Left ventricle myocardium superior (tissue), 1 donor: ENCODE measurements at regions not wholly inside any gene's neighbourhood (a gene's known extent, or its start where the extent isn't known, plus 50 kb on each side); places are given as distances from the start of the nearest gene placed in this dataset.

Source experiments
- ATAC-seq: fragments of 200-7000 bp; cut with Tn5 transposase; one replicate; pipeline ENCODE4 v1.9.1; 2020; ENCODE audit warnings: mild to moderate bottlenecking, moderate library complexity
- DNase-seq: peaks from one replicate; pipeline ENCODE4 v3.0.0-alpha.2; 2020
- intact Hi-C: fragments of 100-400 bp; cut with micrococcal nuclease; formaldehyde crosslinking; loops from one replicate; pipeline ENCODE4 v1.11.0; 2022
- donor health status: DM: no; HTN: yes; CAD: no; lungs with severe emphysema.

DNA sequence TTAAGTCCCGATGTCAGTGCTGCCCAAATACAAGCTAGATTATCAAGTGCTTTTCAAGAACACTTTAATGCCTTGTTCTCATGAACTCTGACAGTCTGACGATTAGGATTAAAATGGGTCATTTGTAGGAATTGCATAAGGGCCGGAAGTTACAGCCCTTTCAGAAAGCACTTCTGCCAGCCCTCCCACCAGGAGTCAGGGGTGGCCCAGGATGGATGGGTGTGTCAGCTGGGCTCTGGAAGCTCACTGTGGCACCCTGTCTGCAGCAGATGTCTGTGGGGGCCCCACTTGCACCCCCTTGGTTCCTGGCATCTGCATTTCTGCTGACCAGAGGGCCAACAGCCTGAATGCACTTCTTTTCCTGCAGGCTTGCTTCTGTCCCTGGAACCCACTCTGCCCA lies 712.7 kb downstream of the UQCRFS1 start:
- intact Hi-C loops: no loop called here
- ATAC-seq (no peak), DNase-seq (no peak)

DNA sequence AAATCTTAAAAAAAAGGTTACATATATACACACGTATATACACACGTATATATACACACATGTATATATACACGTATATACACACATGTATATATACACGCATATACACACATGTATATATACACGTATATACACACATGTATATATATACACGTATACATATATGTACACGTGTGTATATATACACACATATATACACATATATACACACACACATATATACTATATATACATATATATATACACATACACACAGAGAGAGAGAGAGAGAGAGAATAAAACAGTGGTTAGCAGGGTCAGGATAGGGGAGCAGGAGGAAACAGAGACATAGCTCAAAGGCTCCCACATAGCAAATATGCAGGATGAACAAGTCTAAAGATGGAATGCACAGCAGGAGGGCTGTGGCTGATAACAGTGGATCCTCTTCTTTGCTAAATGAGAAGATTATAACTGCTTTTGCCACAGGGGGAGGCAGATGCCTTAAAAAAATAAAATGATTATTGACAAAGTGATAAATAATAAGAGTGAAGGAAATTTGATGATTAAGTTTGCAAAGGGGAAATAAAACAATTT lies 714.5 kb downstream of the UQCRFS1 start:
- ATAC-seq (no peak), DNase-seq (no peak)
- intact Hi-C loops: no loop called here

DNA sequence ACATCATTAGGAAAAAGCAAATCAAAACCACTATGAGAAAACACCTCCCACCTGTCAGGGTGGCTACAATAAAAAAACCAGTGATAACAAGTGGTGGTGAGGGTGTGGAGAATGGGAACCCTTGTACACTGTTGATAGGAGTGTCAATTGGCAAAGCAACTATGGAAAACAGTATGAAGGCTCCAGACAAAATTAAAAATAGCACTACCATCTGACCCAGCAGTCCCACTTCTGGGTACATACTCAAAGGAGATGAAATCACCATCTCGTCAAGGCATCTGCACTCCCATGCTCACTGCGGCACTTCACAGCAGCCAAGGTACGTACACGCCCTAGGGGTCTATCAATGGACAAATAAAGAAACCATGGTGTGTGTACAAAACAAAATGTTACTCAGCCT lies 715.1 kb downstream of the UQCRFS1 start:
- peak; percentile 99 for ATAC-seq
- intact Hi-C loops: no loop called here
- DNase-seq: no peak

DNA sequence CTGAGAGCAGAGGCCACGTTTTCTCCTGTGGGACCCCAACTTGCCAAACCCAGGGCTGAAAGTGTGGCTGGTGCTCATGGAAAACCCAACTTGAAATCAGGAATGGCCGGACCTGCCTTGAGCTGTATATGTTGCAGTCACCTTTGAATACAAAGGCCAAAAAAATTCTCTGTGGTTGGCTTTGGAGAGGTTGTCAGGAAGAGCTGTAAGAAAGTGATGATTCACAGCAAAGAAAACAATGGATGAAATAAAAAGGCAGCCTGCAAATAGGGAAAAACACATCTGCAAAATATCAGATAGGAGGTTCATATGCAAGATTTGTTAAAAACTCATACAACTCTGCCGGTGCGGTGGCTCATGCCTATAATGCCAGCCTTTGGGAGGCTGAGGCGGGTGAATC lies 715.8 kb downstream of the UQCRFS1 start:
- intact Hi-C loops: no loop called here
- ATAC-seq (no peak), DNase-seq (no peak)

DNA sequence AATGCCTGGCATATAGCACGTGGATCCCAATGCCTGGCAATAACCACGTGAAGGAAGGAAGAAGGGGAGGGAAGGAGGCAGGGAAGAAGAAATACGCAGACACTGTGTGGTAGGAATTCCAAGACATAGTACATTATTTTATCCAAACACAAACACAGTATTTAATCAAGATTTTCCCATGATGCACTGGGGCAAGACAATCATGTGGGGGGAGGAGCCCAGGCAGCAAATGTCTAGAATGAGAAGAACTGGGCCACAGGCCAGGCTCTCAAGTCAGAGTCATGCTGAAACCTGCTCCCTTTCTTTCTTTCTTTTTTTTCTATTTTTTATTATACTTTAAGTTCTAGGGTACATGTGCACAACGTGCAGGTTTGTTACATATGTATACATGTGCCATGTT lies 717.9 kb downstream of the UQCRFS1 start:
- DNase-seq (no peak), ATAC-seq (no peak)
- intact Hi-C loops: no loop called here

DNA sequence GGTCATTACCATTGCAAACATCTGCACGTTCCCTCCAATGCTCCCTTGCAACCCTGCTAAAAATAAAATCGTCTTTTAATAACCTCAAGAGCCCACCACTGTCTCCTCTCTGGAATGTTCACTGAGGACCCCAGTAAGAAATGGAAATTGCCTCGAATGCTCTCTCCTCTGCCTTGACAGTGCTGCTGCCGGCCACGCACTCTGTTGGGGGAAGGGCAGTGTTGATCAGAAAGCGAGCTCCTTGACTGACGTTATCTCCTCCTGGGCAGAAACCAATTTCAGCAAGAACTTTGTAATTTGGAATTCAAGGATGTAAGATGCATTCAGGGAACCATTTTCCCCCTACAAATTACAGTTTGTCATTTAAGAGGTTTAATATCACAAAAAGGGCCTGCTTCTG lies 718.5 kb downstream of the UQCRFS1 start:
- ATAC-seq: no peak
- no peak for DNase-seq
- intact Hi-C loops: no loop called here

DNA sequence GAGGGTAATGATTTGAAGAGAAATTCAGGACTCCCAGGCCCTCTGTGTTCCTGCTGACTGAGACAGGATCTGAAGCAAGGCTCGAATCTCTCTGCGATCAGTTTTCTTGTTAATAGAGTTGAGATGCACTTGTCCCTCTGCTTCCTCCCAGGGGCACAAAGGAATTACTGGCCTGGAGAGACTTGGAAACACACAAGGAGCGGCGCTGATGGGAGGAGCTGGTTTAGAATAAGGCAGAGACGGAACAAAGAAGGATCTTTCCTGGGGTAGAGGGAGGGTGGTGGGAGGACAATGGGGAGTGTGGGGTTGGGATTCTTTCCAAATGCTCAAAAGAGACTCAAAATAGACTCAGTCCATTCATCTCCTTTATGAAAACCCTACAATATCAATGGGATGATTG lies 719.1 kb downstream of the UQCRFS1 start:
- intact Hi-C loops: no loop called here
- ATAC-seq: no peak
- no peak for DNase-seq

DNA sequence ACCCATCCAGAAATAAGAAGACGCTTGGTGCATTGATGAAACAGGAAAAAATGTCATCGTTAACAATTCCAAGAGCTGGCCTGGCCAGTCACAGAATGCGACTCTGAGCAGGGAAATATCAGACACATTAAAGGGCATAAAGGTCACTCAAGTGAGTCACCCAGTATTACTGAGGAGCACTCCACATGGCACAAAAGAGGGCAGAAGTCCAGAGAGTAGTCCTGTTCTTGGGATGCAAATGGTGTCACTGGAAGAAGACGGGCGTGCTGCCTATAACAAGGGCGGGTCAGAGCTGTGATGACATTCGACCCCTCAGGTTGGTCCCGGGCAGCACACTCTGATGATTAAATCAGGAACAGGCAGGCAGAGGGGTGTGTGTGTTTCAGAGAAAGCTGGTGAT lies 720.3 kb downstream of the UQCRFS1 start:
- intact Hi-C loops: no loop called here
- no peak for DNase-seq
- ATAC-seq: peak; percentile 71

DNA sequence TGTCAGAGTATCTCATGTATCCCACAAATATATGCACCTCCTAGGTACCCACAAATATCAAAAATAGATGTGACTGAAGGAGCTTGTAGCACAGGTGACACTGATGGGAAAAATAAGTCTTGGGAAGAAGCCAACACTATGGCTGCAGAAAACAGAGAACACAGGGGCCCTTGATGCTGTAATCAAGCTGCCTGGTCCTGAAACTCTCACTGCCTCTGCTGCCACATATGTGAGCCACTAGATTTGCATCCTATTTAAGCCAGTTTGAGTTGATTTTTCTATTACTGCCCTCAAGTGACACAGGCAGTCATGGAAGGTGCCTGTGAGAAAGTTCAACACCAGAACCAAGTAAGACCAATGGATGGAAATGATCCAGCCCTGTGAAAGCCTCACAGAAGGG lies 720.8 kb downstream of the UQCRFS1 start:
- intact Hi-C loops: no loop called here
- DNase-seq: no peak

DNA sequence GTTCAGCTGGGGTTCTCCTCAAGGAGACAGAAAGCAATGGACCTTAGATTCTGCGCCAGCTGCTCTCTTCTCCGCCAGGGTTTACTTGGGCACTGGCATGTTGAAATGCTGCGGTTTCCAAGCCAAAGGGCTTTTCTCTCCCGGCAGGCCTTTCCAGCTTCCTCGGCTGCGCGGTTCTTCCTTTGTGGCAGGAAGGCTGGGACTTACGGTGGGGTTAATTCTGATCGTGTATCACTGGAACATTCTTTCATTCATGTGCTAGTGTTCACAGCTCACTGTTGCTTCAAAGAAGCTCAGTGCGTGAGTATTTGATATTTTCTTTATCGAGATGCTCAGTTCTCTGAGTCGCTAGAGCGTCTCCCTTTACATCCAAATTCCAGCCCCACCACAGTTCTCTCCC lies 723.2 kb downstream of the UQCRFS1 start:
- intact Hi-C loops: no loop called here
- ATAC-seq (no peak), DNase-seq (no peak)

More for the DNA sequence above, 720.8 kb downstream of the UQCRFS1 start:
- ATAC-seq: no peak

DNA sequence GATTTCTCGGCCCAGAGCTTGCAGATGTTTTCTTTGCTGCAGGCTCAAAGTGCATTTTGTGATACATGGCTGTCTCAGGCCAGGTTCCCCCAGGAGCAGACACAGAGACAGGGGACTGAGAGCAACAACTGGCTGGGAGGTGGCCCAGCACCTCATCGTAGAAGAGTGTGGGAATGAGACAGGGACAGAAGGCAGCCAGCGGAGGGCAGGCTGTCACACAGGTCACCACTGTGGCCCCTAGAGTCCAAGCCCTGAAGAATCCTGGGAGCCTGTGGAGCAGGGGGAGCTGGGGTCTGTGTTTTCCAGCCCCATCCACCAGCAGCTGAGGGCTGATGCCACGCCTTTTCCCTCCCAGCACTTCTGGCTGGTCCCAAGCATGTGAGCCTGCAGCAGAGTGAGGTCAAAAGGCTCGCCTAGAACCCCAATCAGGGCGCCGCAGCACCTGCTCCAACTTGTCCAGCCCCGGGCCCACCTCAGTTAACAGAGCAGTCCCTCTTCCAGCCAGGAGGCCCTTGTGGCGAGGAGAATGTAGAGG lies 723.8 kb downstream of the UQCRFS1 start:
- no peak for DNase-seq
- intact Hi-C loops: no loop called here
- ATAC-seq: no peak

DNA sequence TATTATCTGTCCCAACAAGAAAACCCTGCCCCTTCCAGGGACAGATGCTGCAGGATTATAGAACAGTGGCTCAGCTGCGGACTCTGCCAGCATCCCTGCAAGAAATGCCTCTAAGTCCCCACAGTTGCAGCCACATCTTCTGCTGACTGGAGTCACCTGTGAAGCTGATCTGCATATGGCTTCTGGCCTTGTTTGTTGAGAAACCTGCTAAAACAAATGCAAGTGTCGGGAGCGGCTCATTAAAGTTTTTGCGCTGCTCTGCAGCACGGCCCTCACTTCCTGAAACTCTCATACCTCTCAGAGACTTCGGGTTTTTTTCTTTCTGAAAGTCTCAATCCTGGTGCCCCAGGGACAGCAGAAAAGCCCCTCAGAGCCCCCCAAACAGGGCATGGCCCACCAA lies 725.0 kb downstream of the UQCRFS1 start:
- intact Hi-C loops: no loop called here
- no peak for ATAC-seq

DNA sequence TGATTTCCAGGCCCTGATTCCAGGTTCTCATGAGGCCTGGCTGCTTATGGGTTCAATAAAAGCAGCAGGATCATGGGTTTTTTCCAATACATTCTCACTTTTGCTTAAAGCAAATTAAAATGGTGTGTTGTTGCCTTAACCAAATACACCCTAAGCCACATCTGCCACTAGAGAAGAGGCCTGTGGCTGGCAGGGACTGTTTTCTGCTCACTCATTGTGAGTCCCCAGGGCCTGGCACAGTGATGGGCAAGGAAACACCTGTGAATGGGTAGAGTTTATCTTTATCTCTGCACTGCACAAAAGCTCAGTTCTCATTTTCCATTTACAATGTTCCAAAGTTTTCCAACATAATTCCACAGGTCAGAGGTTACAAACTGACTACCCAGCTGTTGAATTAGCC lies 726.0 kb downstream of the UQCRFS1 start:
- intact Hi-C loops: no loop called here
- DNase-seq: no peak

More for the DNA sequence above, 725.0 kb downstream of the UQCRFS1 start:
- no peak for DNase-seq

DNA sequence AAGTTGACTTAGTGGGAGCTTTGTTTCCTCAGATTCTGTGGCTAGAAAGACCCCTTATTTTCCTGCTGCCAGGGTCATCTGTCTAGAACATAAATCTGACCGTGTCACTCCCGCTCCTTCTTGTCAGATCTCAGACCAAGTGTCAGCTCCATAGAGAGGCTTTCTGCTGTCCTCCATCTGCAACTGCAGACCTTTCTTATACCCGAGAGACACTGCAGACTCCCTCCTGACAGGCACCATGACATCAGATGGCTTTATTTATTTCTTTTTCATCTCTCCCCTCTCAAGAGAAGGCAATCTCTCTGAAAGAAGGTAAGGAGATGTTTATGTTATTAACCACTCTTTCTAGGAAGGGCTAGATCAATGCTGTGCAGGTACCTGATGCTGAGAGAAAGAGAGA lies 726.5 kb downstream of the UQCRFS1 start:
- ATAC-seq: no peak
- intact Hi-C loops: no loop called here
- DNase-seq: no peak

More for the DNA sequence above, 726.0 kb downstream of the UQCRFS1 start:
- ATAC-seq: no peak

DNA sequence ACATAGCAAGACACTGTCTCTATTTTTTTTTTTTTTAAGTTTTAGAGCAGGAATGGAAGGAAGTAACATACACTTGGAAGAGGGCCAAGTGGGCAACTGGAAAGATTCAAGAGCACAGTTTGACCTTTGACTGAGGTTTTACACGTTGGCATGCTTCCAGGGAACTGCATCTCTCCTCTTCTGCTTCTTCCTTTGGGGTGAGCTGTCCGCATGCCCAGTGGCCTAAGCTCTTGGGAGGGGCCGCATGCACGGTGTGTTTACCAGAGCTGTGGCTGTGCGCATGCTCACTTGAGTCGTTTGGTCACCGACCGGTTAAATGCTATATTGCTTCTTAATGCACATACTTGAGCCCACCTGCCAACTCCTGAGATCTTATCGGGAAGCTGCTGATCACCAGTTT lies 727.7 kb downstream of the UQCRFS1 start:
- intact Hi-C loops: no loop called here
- DNase-seq (no peak), ATAC-seq (no peak)

DNA sequence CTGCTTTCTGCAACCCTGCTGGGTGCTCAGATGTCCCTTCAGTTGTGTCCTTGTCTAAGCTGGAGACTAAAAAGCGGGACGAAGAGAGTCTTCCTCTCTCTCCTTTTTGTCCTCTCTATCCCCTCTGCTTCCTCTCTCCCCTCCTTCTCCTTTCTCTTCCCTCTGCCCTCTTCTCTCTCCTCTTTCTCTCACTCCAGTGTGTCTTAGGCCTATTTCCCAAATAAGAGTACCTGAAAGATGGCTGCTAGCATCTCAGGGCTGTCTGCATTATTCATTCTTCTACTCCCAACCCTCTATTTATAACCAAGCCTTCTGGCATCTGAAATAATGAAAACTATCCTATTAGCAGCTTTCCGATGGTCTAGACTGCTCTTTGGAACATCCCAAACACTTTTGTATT lies 729.8 kb downstream of the UQCRFS1 start:
- intact Hi-C loops: no loop called here
- DNase-seq (no peak), ATAC-seq (no peak)

DNA sequence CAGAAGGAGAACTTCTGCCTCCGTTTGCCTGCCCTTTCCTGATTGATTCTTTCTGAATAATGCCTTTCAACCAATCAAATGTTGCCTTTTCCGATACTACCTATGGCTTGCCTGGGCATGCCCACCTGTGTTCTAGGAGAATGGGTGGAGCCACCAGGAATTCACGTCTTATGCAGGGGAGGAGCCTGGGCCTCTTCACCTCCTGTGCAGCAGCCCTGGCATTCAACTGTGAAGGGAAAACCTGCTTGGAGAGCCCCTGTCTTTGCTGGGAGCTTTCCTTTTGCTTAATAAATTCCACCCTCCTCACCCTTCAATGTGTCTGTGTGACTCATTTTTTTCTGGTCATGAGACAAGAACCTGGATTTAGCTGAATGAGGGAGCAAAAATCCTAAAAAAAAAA lies 730.7 kb downstream of the UQCRFS1 start:
- ATAC-seq: no peak
- DNase-seq: no peak
- intact Hi-C loops: no loop called here

DNA sequence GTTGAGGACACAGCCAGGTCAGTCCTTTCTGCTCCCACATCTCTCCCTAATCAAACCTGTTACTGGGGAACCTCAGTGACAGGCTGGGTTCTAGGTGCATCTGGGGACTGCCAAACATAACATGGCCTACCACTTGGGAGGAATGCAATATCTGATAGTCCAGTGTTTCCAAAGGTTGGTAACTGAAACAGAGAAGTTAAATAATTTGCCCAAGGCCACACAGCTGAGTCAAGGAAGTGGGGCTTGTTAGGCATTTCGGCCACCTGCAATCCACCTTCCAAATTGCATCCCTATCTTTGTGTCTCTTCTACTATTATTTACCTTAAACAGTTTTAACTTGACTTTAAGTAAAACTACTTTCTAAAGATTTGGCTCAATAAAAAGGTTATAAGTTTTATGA lies 731.3 kb downstream of the UQCRFS1 start:
- intact Hi-C loops: no loop called here
- no peak for ATAC-seq

DNA sequence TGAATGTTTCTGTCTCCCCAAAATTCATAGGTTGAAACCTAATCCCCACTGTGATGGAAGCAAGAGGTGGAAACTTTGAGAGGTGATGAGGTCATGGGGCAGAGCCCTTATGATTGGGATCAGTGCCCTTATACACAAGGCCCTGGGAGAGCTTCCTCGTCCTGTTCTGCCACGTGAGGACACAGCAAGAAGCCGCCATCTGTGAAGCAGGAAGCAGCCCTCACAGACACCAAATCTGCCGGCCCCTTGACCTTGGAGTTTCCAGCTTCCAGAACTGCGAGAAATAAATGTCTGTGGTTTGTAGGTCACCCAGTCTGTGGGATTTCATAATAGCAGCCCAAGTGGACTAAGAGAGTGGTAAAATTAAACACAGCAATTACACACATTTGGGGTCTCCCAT lies 737.4 kb downstream of the UQCRFS1 start:
- ATAC-seq (no peak), DNase-seq (no peak)
- intact Hi-C loops: no loop called here

More for the DNA sequence above, 731.3 kb downstream of the UQCRFS1 start:
- DNase-seq: no peak

DNA sequence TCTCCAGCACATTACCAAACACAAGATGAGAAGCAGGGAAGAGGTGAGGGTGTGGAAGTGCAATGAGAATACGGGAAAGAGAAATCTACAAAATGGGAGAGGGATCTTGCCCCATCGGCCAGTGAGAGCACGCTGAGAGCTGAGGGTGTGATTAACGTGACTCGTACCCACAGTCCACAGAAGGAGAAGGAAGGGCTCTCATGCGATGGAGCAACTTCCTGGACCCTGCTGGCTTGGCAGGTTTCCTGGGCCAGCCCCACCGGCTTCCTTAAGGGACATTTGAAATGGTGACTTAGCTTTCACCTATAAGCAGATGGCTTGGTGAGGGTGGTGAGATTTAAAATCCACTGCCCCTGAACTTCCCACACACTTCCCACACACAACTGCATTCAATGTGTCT lies 740.1 kb downstream of the UQCRFS1 start:
- ATAC-seq: peak; percentile 56
- intact Hi-C loops: no loop called here
- peak; percentile 53 for DNase-seq

DNA sequence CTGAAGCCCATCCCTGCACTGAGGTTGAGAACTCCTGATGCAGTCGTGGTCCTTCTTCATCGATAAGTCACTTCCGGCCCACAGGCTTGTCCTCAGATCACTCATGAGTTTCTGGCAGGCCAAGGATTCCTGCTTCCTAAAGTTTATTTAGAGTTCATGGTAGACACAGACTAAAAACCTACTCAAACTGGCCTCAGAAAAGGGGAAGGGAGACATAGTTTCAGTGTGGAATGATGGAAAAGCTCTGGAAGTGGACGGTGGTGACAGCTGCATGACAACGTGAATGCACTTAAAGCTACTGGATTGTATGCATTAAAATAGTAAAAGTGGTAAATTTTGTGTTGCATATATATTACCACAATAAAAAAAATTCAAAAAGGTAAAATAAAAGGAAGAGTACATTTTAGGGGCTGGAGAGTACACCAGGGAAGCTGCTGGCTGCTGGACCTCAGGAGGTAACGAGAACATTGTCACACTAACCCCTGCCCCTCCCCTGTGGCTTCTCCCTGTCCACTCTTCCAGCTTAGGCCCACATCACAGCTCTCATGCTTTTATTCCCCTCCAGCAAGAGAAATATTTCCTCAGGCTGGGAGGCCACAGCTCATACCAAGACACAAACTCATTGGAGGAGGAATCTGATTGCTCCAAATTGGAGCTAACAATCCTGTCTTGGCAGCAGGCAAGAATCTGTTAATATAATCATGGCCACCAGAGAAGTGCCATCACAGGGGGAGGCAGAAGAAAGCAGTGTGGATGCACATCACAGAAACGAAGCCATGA lies 741.0 kb downstream of the UQCRFS1 start:
- intact Hi-C loops: no loop called here
- no peak for ATAC-seq
- DNase-seq: no peak
